ENCODE measurements at regions not wholly inside any gene's neighbourhood (a gene's known extent, or its start where the extent isn't known, plus 50 kb on each side); places are given as distances from the start of the nearest gene placed in this dataset.

DNA sequence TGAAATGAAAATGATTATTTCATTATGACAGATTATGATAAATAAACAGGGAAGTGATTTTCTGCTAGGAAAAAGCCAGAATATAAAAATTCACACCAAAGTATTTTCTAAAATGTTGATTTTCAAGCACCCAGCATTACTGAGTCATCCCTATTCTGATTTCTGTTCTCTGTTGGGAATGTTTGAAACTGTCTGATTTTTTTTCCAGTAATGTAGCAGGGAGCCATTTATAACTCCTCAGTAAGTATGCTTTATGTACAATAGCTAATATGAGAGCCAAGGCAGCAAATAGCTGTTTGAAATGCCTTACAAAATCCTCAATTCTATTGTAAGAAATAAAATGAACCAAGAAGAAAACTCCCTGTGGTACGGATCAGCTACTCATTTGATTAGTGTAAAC lies 471.7 kb upstream of the TYRP1 start:
- Histone ChIP-seq H3K4me3 (ENCODE audit: control extremely low read depth in 1 of 5, extremely low read depth in 1 of 5, insufficient read depth in 1 of 5, low read depth in 2 of 5, low read length in 4 of 5) (no peak overlapping the region), H3K9ac (ENCODE audit: low read length) (no peak overlapping the region), H2AFZ (ENCODE audit: insufficient read depth, low read depth, low read length, poor library complexity, severe bottlenecking) (no peak overlapping the region), H3K4me2 (replicated peaks; ENCODE audit: low read depth, low read length, poor library complexity, severe bottlenecking) (no peak overlapping the region), H4K20me1 (ENCODE audit: control insufficient read depth, insufficient read depth, low read length, poor library complexity, severe bottlenecking) (no peaks in the 10 kb centered on the region), H3K36me3 (replicated peaks in 1 of 2; ENCODE audit: control extremely low read depth in 1 of 2, control insufficient read depth in 1 of 2, extremely low read depth in 1 of 2, insufficient read depth in 2 of 2, low read length in 1 of 2) (no peaks in the 10 kb centered on the region), H3K27me3 (replicated peaks in 1 of 4; ENCODE audit: control extremely low read depth in 1 of 4, control insufficient read depth in 3 of 4, insufficient read depth in 4 of 4, low read length in 3 of 4) (no peaks in the 10 kb centered on the region), H3K79me2 (ENCODE audit: control insufficient read depth, insufficient read depth, low read length) (no peaks in the 10 kb centered on the region), H3K27ac (ENCODE audit: low read length in 2 of 2) (no peak overlapping the region), H3K4me1 (ENCODE audit: control insufficient read depth in 2 of 2, insufficient read depth in 2 of 2, low read length in 2 of 2) (no peaks in the 10 kb centered on the region), H3K9me3 (ENCODE audit: control extremely low read depth in 1 of 3, control insufficient read depth in 2 of 3, insufficient read depth in 1 of 3, low read length in 2 of 3) (no peaks in the 10 kb centered on the region)
- Mint-ChIP-seq H3K27ac (no peak overlapping the region), H3K4me1 (no peaks in the 10 kb centered on the region), H3K9me3 (ENCODE audit: insufficient read depth) (no peaks in the 10 kb centered on the region), H3K4me3 (no peak overlapping the region), H3K27me3 (no peaks in the 10 kb centered on the region)
- CTCF ChIA-PET: no interaction called here
- ATAC-seq (ENCODE audit: low read depth) (no peak), DNase-seq (no peak)
- POLR2A ChIA-PET: no interaction called here
- no CpG with 5 or more reads among the region's 1 CpG for WGBS (ENCODE audit: insufficient coverage)
- intact Hi-C loops (cut with micrococcal nuclease): no loop called here
- TF ChIP-seq CTCF (IDR thresholded peaks at IDR 0.05): no peak
- no peak for TF ChIP-seq EZH2 (IDR thresholded peaks at IDR 0.05; ENCODE audit: borderline replicate concordance, insufficient read depth, low read depth, low read length, poor library complexity, severe bottlenecking)

- Histone ChIP-seq H3K9me3 (ENCODE audit: control extremely low read depth in 1 of 3, control insufficient read depth in 2 of 3, insufficient read depth in 1 of 3, low read length in 2 of 3) (no peaks in the 10 kb centered on the region), H3K27ac (ENCODE audit: low read length in 2 of 2) (no peak overlapping the region), H3K36me3 (replicated peaks in 1 of 2; ENCODE audit: control extremely low read depth in 1 of 2, control insufficient read depth in 1 of 2, extremely low read depth in 1 of 2, insufficient read depth in 2 of 2, low read length in 1 of 2) (no peaks in the 10 kb centered on the region), H2AFZ (ENCODE audit: insufficient read depth, low read depth, low read length, poor library complexity, severe bottlenecking) (no peak overlapping the region), H3K27me3 (replicated peaks in 1 of 4; ENCODE audit: control extremely low read depth in 1 of 4, control insufficient read depth in 3 of 4, insufficient read depth in 4 of 4, low read length in 3 of 4) (no peaks in the 10 kb centered on the region), H3K4me3 (ENCODE audit: control extremely low read depth in 1 of 5, extremely low read depth in 1 of 5, insufficient read depth in 1 of 5, low read depth in 2 of 5, low read length in 4 of 5) (no peak overlapping the region), H3K4me2 (replicated peaks; ENCODE audit: low read depth, low read length, poor library complexity, severe bottlenecking) (no peak overlapping the region), H3K9ac (ENCODE audit: low read length) (no peak overlapping the region), H3K79me2 (ENCODE audit: control insufficient read depth, insufficient read depth, low read length) (no peaks in the 10 kb centered on the region), H3K4me1 (ENCODE audit: control insufficient read depth in 2 of 2, insufficient read depth in 2 of 2, low read length in 2 of 2) (no peaks in the 10 kb centered on the region), H4K20me1 (ENCODE audit: control insufficient read depth, insufficient read depth, low read length, poor library complexity, severe bottlenecking) (no peaks in the 10 kb centered on the region)
- H3K9me3 Mint-ChIP-seq (ENCODE audit: insufficient read depth): no peaks in the 10 kb centered on the region
- no peak for TF ChIP-seq EZH2 (IDR thresholded peaks at IDR 0.05; ENCODE audit: borderline replicate concordance, insufficient read depth, low read depth, low read length, poor library complexity, severe bottlenecking)
- TF ChIP-seq CTCF (IDR thresholded peaks at IDR 0.05): no peak
- DNase-seq: no peak
- no peak for ATAC-seq (ENCODE audit: low read depth)
- no peak overlapping the region for H3K27ac Mint-ChIP-seq
- WGBS (ENCODE audit: insufficient coverage): no CpG with 5 or more reads among the region's 4 CpGs
- ChIA-PET POLR2A (no interaction called here), CTCF (no interaction called here)
- intact Hi-C loops (cut with micrococcal nuclease): no loop called here
- H3K27me3 Mint-ChIP-seq: no peaks in the 10 kb centered on the region
- no peaks in the 10 kb centered on the region for H3K4me1 Mint-ChIP-seq
- H3K4me3 Mint-ChIP-seq: no peak overlapping the region
These were observed 468.7 kb upstream of the TYRP1 start for GRCh38 chr9:12224449-12224848.

Measured in B cell (primary cell).